Endothelial cell of umbilical vein (primary cell): ENCODE measurements at regions not wholly inside any gene's neighbourhood (a gene's known extent, or its start where the extent isn't known, plus 50 kb on each side); places are given as distances from the start of the nearest gene placed in this dataset.

Experiments used
- BruUV-seq: library from RNA; stranded (reverse); fragments of 400-500 nt; replicated peaks from 2 replicates; lab custom pipeline; 2021; lab: Mats Ljungman, UMichigan
- CTCF ChIA-PET: fragments of 300-600, 350-600 bp; sonication (Branson Sonifier 250); formaldehyde crosslinking; loops from one replicate; lab custom pipeline; 2021; ENCODE audit warnings: antibody characterized with exemption, inconsistent platforms; lab: Charles Lee
- POLR2A ChIA-PET: fragments of 300-600, 350-600 bp; sonication (Branson Sonifier 250); formaldehyde crosslinking; loops from one replicate; lab custom pipeline; 2021; ENCODE audit warnings: antibody characterized with exemption, inconsistent platforms; lab: Charles Lee
- DNase-seq: peaks from one replicate; pipeline ENCODE4 v3.0.0-alpha.2; 2011; ENCODE audit warnings: low read depth, low spot score
- FAIRE-seq: peaks from 2 replicates; lab custom pipeline; 2011; peaks lifted over from hg19 to GRCh38; lab: Jason Lieb, UNC
- H2AFZ ChIP-seq: 2 replicates; pipeline ENCODE4 v1.6.0; 2012; ENCODE audit warnings: low read depth, low read length, control low read depth, inconsistent platforms
- H3K27ac ChIP-seq: 2 replicates; pipeline ENCODE4 v1.5.1; 2011; ENCODE audit warnings: low read depth, mild to moderate bottlenecking, control low read depth, low read length, moderate library complexity; ENCODE audit not compliant: insufficient read depth
- H3K27me3 ChIP-seq, 2 experiments: 2 replicates each; pipeline versions ENCODE4 v1.6.0 to v1.6.1; 2011; ENCODE audit warnings: low read length in 2 of 2, mixed read lengths in 1 of 2; ENCODE audit not compliant: control insufficient read depth in 2 of 2, insufficient read depth in 2 of 2
- H3K36me3 ChIP-seq, 2 experiments: 2 replicates in 1 of 2; 3 replicates in 1 of 2; pipeline ENCODE4 v1.5.1; 2011; ENCODE audit warnings: low read length in 2 of 2, mild to moderate bottlenecking in 1 of 2, moderate library complexity in 1 of 2; ENCODE audit not compliant: control insufficient read depth in 2 of 2, insufficient read depth in 2 of 2; ENCODE audit errors: extremely low read depth in 1 of 2
- H3K4me1 ChIP-seq: 3 replicates; pipeline ENCODE4 v1.5.1; 2011; ENCODE audit warnings: mild to moderate bottlenecking, low read length; ENCODE audit not compliant: control insufficient read depth, insufficient read depth; ENCODE audit errors: extremely low read depth
- H3K4me2 ChIP-seq: 2 replicates; pipeline ENCODE4 v1.6.1; 2011; ENCODE audit warnings: low read length, control low read depth, mixed read lengths; ENCODE audit not compliant: insufficient read depth
- H3K4me3 ChIP-seq, 3 experiments: fragments of 200-600 bp in 1 of 3; sonication (generic), shearing (Covaris generic) in 1 of 3; replicated peaks in 1 of 3; 2 replicates each; pipeline ENCODE4 v1.5.1; 2011 to 2016; ENCODE audit warnings: control low read depth in 3 of 3, low read length in 3 of 3, mild to moderate bottlenecking in 2 of 3, inconsistent platforms in 1 of 3, low read depth in 1 of 3, moderate library complexity in 1 of 3; ENCODE audit not compliant: insufficient read depth in 1 of 3
- H3K79me2 ChIP-seq: 2 replicates; pipeline ENCODE4 v1.6.0; 2012; ENCODE audit warnings: low read length, inconsistent platforms; ENCODE audit not compliant: control insufficient read depth, insufficient read depth
- H3K9ac ChIP-seq: replicated peaks from 2 replicates; pipeline ENCODE3; 2011; ENCODE audit warnings: low read length, control low read depth; ENCODE audit not compliant: insufficient read depth; ENCODE audit errors: extremely low read depth
- H3K9me1 ChIP-seq: replicated peaks from 3 replicates; pipeline ENCODE4 v1.6.0; 2011; ENCODE audit warnings: mild to moderate bottlenecking, low read length; ENCODE audit not compliant: control insufficient read depth, insufficient read depth; ENCODE audit errors: extremely low read depth
- H3K9me3 ChIP-seq: replicated peaks from 2 replicates; pipeline ENCODE4 v1.5.1; 2012; ENCODE audit warnings: low read length, inconsistent platforms; ENCODE audit not compliant: control insufficient read depth, insufficient read depth
- H4K20me1 ChIP-seq: replicated peaks from 2 replicates; pipeline ENCODE3; 2011; ENCODE audit warnings: mild to moderate bottlenecking, low read length; ENCODE audit not compliant: control insufficient read depth, insufficient read depth; ENCODE audit errors: extremely low read depth
- EZH2 ChIP-seq: IDR thresholded peaks from 2 replicates; pipeline ENCODE4 v1.6.1; 2012; ENCODE audit warnings: borderline replicate concordance, low read depth, mild to moderate bottlenecking, moderate library complexity, low read length, inconsistent platforms; ENCODE audit not compliant: severe bottlenecking
- FOS ChIP-seq: IDR thresholded peaks from 2 replicates; pipeline ENCODE4 v1.6.1; 2011; ENCODE audit warnings: mild to moderate bottlenecking, low read length, moderate library complexity, borderline replicate concordance; ENCODE audit not compliant: insufficient read depth
- GATA2 ChIP-seq: IDR thresholded peaks from 2 replicates; pipeline ENCODE4 v1.7.0; 2011; ENCODE audit warnings: low read depth, mild to moderate bottlenecking, moderate library complexity, mixed read lengths, low read length; ENCODE audit not compliant: insufficient read length, insufficient read depth
- JUN ChIP-seq: IDR thresholded peaks from 2 replicates; pipeline ENCODE4 v1.6.1; 2011; ENCODE audit warnings: borderline replicate concordance, low read depth; ENCODE audit not compliant: insufficient read length, insufficient read depth
- POLR2A ChIP-seq: IDR thresholded peaks from 2 replicates; pipeline ENCODE4 v1.6.1; 2012; ENCODE audit warnings: low read depth, mild to moderate bottlenecking, control low read depth, low read length
- POLR2AphosphoS5 ChIP-seq: IDR thresholded peaks from 2 replicates; pipeline ENCODE4 v1.6.1; 2012; ENCODE audit warnings: low read depth, mild to moderate bottlenecking, control low read depth, low read length, moderate library complexity; ENCODE audit not compliant: insufficient read depth
- dilution Hi-C: fragments of 300-500 bp; cut with MboI; formaldehyde crosslinking; loops from one replicate; pipeline ENCODE4 v1.15.0; 2019; ENCODE audit warnings: low sequenced_read_pairs; ENCODE audit not compliant: extremely low pct_ligation_motif_present
- intact Hi-C: fragments of 100-400 bp; cut with micrococcal nuclease; formaldehyde crosslinking; loops from one replicate; pipeline ENCODE4 v1.10.0; 2022
- TF ChIP-seq, protein P1 (sequence below): IDR thresholded peaks from 2 replicates; pipeline ENCODE4 v1.6.1; 2011; ENCODE audit not compliant: insufficient read depth, insufficient read length

DNA sequence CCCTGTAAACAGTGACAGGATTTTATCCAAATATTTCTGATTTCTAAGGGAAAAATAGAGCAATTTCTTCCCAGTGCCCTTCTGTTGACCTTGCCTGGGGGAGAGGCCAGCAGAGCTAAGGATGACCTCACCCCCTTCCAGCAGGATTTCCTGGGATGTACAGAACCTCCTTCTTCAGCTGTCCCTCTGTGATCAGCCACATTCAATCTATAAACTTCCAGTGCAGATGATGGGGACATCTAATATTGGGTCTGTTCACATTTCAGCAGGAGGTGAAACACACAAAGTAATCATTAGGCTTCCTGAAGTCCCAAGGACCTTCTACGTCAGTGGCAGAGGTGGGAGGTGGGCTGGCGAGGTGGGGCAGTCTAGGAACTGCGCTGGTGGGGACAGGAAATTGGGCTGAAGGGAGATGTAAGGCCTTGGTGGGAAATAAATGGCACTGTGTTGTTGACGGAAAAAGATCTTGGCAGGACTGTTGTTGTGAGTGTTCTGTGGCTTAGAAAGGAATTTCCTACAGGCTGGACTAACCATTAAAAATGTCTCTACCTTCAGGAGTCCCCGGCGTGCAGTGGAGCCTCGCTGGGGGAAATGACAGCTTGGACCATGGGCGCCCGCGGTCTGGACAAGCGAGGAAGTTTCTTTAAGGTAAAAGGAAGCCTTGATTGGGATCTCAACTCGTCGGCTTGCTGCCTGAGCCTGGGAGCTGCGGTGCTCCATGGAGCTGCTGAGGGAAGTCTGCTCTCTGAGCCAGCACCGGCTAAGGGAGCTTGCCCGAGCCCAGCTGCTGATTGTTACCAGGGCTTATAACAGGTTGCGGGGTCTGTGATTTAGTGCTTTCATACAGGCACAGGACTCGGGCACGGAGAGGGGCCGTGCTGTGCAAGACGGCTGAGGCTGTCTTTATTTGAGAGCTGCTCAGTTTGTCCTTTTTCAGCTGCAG lies 127.9 kb upstream of the NAA20 start:
- Histone ChIP-seq H3K27me3 (no peaks in the 10 kb centered on the region), H3K9me1 (no peaks in the 10 kb centered on the region), H2AFZ (no peak overlapping the region), H3K27ac (peak overlapping the region; percentile 91), H3K4me3 (peak overlapping the region; percentile 63 to 98 (median 85)), H3K9ac (peak overlapping the region; percentile 100), H3K9me3 (no peaks in the 10 kb centered on the region), H3K4me1 (peaks cover 50% of the 10 kb centered on the region), H4K20me1 (no peaks in the 10 kb centered on the region), H3K4me2 (peak overlapping the region; percentile 90), H3K36me3 (peaks cover 5 to 8% of the 10 kb centered on the region in 2 experiments), H3K79me2 (peaks cover 58% of the 10 kb centered on the region)
- TF ChIP-seq JUN: peak; percentile 56
- TF ChIP-seq FOS: peak; percentile 28
- peak; percentile 69 for TF ChIP-seq POLR2A
- TF ChIP-seq, protein P1, sequence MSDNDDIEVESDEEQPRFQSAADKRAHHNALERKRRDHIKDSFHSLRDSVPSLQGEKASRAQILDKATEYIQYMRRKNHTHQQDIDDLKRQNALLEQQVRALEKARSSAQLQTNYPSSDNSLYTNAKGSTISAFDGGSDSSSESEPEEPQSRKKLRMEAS: no peak
- TF ChIP-seq POLR2AphosphoS5: peak; percentile 58
- peak; percentile 25 for TF ChIP-seq GATA2
- TF ChIP-seq EZH2: no peak
- ChIA-PET CTCF (interaction anchor here (0.6 to 8.4 kb wide), 13 partner anchors 11 to 196 kb away, joined by 3 to 98 read pairs (median 5); no protein-coding TSS in a partner anchor), POLR2A (interaction anchor here (0.6 to 1.6 kb wide), 6 partner anchors 30 to 104 kb away, joined by 3 to 5 read pairs (median 3); no protein-coding TSS in a partner anchor)
- DNase-seq (peak; percentile 97), FAIRE-seq (peak; percentile 95)
- TSS peak; percentile 5 for BruUV-seq
- intact Hi-C loops: loop anchor here (1.0 to 2.0 kb wide), 6 partner anchors 43 to 196 kb away; no protein-coding TSS in a partner anchor
- dilution Hi-C loops: loop anchor here (5.0 kb wide), 1 partner anchor 72 kb away; no protein-coding TSS in a partner anchor
